H54 (cell line): ENCODE measurements at regions not wholly inside any gene's neighbourhood (a gene's known extent, or its start where the extent isn't known, plus 50 kb on each side); places are given as distances from the start of the nearest gene placed in this dataset.
"Not testable (repeated sequence)": the region's sequence is repeated elsewhere in the genome, so short reads cannot be mapped to it uniquely, and the experiment has no call there.

ENCODE experiments used
- DNase-seq: peaks from one replicate; pipeline ENCODE4 v3.0.0; 2011; ENCODE audit warnings: low spot score, mixed read lengths; ENCODE audit not compliant: insufficient read length
- FAIRE-seq: peaks from 3 replicates; lab custom pipeline; 2011; peaks lifted over from hg19 to GRCh38; lab: Jason Lieb, UNC
- POLR2A ChIP-seq: IDR thresholded peaks from 2 replicates; pipeline ENCODE4 v1.6.1; 2011; ENCODE audit warnings: low read depth, mild to moderate bottlenecking, low read length

GRCh38 chr13:75986818-75987217, 350.7 kb downstream of the LMO7 start:
- FAIRE-seq (no peak), DNase-seq (no peak)
- TF ChIP-seq POLR2A, result no peak

DNA sequence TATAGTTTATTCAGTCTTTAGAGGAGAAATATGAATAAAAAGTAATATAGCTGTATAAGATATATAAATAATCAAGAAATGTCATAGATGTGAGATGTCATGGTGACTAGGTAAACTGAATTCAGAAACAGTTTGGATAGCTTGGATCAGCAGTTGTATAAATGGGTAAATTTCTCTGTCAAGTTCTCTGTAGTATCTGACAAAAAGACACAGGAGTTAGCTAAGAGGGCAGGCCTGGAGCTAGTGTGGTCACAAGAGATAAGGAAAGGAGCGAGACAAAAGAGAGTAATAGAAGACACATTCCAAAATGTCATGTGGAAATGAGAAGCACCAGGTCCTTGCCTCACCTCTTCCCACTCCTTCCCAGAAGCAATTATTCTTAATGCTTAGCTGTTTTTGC, 349.0 kb downstream of the LMO7 start:
- FAIRE-seq (no peak), DNase-seq (no peak)
- TF ChIP-seq POLR2A, result no peak

DNA sequence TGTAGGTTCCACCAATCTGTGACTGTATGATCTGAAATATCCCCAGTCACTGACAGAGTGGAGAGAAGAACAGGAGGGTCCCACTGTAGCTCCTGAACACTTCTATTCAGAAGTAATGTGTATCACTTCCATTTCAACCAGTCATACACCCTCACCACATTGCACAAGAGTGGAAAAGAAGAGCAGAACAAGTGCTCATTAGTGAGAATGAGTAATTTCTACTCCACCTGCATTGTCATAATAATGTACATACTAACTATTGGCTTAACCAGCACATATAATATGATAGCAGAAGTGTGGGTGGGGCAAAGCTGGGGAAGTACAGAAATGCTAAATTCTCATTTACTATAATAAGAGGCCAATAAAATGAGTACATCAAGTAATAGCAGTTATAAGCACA, 342.7 kb downstream of the LMO7 start:
- FAIRE-seq (no peak), DNase-seq (no peak)
- no peak for TF ChIP-seq POLR2A

DNA sequence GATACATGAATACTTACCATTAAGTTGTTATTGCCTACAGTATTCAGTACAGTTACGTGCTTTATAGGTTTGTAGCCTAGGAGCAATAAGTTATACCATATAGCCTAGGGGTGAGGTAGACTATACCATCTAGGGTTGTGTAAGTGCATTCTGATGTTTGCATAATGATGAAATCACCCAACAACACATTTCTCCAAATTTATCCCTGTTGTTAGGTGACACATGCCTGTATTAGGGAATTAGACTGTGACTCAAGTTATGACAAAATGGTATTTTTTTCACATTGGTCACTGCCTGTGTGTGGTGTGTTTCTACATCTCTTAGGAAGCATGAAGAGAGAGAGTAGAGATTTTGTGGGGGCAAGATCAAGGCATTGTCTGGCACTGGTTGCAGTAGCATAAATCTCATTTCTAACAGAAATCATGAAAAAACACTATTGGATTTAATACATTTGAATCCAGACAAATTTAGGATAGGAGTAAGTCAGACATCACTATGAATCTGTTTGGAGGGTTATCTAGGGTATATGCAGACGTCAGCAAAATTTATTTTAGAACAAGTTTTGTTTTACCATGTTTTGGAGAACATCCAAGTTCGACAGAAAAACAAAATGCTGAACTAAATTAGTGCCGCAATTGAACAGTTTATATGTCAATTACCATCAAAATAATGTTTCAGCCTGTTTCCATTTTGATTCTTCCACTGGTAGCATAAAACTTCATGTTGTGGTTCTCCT, 332.1 kb downstream of the LMO7 start:
- no peak for TF ChIP-seq POLR2A
- DNase-seq, result no peak
- FAIRE-seq, result no peak

- TF ChIP-seq POLR2A, result no peak
- DNase-seq (no peak), FAIRE-seq (no peak)
Observed at GRCh38 chr13:75963302-75963701, 327.2 kb downstream of the LMO7 start.

GRCh38 chr13:75961911-75962310, 325.8 kb downstream of the LMO7 start:
- no peak for FAIRE-seq
- no peak for TF ChIP-seq POLR2A
- no peak for DNase-seq

- DNase-seq (no peak), FAIRE-seq (no peak)
Observed at GRCh38 chr13:75960538-75960994, 324.4 kb downstream of the LMO7 start.

DNA sequence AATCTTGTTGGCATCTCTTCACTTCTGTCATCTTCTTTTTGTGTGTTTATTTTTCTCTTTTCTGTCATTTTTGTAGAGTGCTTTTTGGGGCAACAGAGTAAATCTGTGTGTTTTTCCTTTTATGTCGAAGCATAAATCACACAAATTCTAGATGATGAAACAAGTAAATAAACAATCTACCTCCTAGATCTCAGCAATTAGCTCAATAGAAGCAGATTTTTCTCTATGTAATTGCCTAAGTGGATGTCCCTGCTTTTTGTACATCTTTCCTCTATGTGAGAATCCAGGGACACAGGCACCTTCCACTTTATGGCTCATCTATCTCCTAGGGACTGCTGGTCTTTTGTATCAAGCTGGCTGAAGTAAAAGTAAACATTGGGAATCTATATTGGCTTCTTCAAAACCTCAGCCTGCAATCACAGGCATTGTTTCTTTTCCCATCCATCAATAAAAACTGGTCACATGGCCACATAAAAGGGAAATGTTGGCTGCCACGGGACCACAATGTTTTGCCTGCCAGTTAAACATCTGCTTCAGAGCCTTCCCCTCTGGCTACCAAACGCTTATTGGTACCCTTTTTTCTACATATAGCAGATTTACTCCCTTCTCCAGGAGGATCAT, 323.8 kb downstream of the LMO7 start:
- DNase-seq (no peak), FAIRE-seq (no peak)
- TF ChIP-seq POLR2A, result no peak

More at GRCh38 chr13:75960538-75960994, 324.4 kb downstream of the LMO7 start:
- TF ChIP-seq POLR2A, result no peak

GRCh38 chr13:75953589-75953988, 317.5 kb downstream of the LMO7 start:
- DNase-seq, FAIRE-seq: not testable (repeated sequence)

GRCh38 chr13:75947448-75947847, 311.3 kb downstream of the LMO7 start:
- no peak for DNase-seq
- no peak for TF ChIP-seq POLR2A
- no peak for FAIRE-seq

DNA sequence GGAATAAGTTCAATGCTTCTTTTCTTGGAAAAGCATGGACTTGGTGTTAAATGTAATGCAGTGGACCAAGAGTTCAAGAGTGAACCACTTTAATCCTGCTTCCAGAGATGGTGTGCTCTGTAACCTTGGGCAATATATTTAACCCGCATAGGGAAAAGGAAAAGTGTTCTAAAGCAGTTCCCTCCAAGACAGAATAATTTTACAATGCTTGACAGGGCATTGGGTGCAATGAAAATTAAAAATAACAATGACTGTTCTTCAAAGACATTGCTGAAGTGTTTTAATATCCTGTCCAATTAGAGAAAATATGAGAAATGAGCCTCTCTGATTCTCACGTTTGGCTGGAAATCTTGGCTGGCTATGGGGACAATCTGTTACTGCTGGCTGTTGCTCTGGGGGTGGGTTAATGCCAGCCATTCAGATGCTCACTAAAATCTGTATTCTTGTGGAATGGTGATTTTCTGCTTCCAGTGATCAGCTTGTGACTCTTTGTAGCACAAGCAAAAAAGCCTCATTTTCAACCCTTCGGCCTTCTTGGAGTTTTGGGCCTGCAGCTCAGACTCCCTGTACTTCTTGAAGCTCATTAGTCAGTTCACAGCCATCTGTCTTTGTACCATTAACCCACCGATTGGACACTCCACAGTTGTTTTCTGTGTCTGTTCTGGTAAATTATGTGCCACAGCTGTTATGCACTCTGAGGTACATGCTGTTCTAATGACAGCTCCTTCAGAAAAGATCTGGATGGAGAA, 310.6 kb downstream of the LMO7 start:
- TF ChIP-seq POLR2A, result no peak
- FAIRE-seq (no peak), DNase-seq (no peak)

- DNase-seq (no peak), FAIRE-seq (no peak)
- no peak for TF ChIP-seq POLR2A
Observed at GRCh38 chr13:75945841-75946482, 309.8 kb downstream of the LMO7 start.

GRCh38 chr13:75938811-75939560, 302.9 kb downstream of the LMO7 start:
- FAIRE-seq, result no peak

More at GRCh38 chr13:75938811-75939560, 302.9 kb downstream of the LMO7 start:
- TF ChIP-seq POLR2A, result no peak
- no peak for DNase-seq
